GM21390 (cell line): ENCODE measurements at regions not wholly inside any gene's neighbourhood (a gene's known extent, or its start where the extent isn't known, plus 50 kb on each side); places are given as distances from the start of the nearest gene placed in this dataset.

Source experiments
- ATAC-seq: cut with Tn5 transposase; IDR thresholded peaks from one replicate; pipeline ENCODE4 v1.9.1; 2021; ENCODE audit not compliant: unreplicated experiment

GRCh38 chr10:4018054-4018511 lies 233.1 kb upstream of the KLF6 start:
- no peak for ATAC-seq

GRCh38 chr10:4017336-4017735 lies 232.3 kb upstream of the KLF6 start:
- no peak for ATAC-seq

- no peak for ATAC-seq
Observed at GRCh38 chr10:4016214-4016740, 231.3 kb upstream of the KLF6 start.

GRCh38 chr10:4013651-4014121 lies 228.7 kb upstream of the KLF6 start:
- ATAC-seq = peak; percentile 63

GRCh38 chr10:4012848-4013247 lies 227.8 kb upstream of the KLF6 start:
- ATAC-seq = no peak

- no peak for ATAC-seq
Observed at GRCh38 chr10:4011136-4011812, 226.3 kb upstream of the KLF6 start.

GRCh38 chr10:4008676-4009382 lies 223.8 kb upstream of the KLF6 start:
- ATAC-seq = no peak

- ATAC-seq = no peak
Observed at GRCh38 chr10:4007771-4008170, 222.8 kb upstream of the KLF6 start.

GRCh38 chr10:4006858-4007257 lies 221.8 kb upstream of the KLF6 start:
- no peak for ATAC-seq

GRCh38 chr10:4006051-4006450 lies 221.0 kb upstream of the KLF6 start:
- no peak for ATAC-seq

GRCh38 chr10:4004990-4005389 lies 220.0 kb upstream of the KLF6 start:
- ATAC-seq = no peak

- ATAC-seq = no peak
Observed at GRCh38 chr10:4004144-4004543, 219.1 kb upstream of the KLF6 start.

- no peak for ATAC-seq
Observed at GRCh38 chr10:4003348-4003973, 218.5 kb upstream of the KLF6 start.

GRCh38 chr10:4001811-4002210 lies 216.8 kb upstream of the KLF6 start:
- ATAC-seq = no peak

- ATAC-seq = no peak
Observed at GRCh38 chr10:3999642-4000041, 214.6 kb upstream of the KLF6 start.

GRCh38 chr10:3996697-3997096 lies 211.7 kb upstream of the KLF6 start:
- ATAC-seq = no peak

- ATAC-seq = no peak
Observed at GRCh38 chr10:3995302-3996210, 210.5 kb upstream of the KLF6 start.

GRCh38 chr10:3992382-3993178 lies 207.6 kb upstream of the KLF6 start:
- no peak for ATAC-seq

- no peak for ATAC-seq
Observed at GRCh38 chr10:3990307-3990706, 205.3 kb upstream of the KLF6 start.
